H7 (cell line): ENCODE measurements at regions not wholly inside any gene's neighbourhood (a gene's known extent, or its start where the extent isn't known, plus 50 kb on each side); places are given as distances from the start of the nearest gene placed in this dataset.

Experiments used
- DNase-seq: peaks from one replicate; pipeline ENCODE4 v3.0.0; 2012
- H3K27me3 ChIP-seq: 2 replicates; pipeline ENCODE4 v1.6.0; 2011; ENCODE audit warnings: mild to moderate bottlenecking, low read length; ENCODE audit not compliant: control insufficient read depth, insufficient read depth
- H3K36me3 ChIP-seq: replicated peaks from 2 replicates; pipeline ENCODE4 v1.5.1; 2011; ENCODE audit warnings: low read length; ENCODE audit not compliant: control insufficient read depth, insufficient read depth
- H3K4me3 ChIP-seq: 2 replicates; pipeline ENCODE4 v1.5.1; 2011; ENCODE audit warnings: low read depth, mild to moderate bottlenecking, control low read depth, low read length, moderate library complexity; ENCODE audit not compliant: insufficient read depth

- Histone ChIP-seq H3K27me3 (no peaks in the 10 kb centered on the region), H3K4me3 (no peak overlapping the region), H3K36me3 (no peaks in the 10 kb centered on the region)
- DNase-seq = no peak
Measured at GRCh38 chr5:4306057-4306456, 710.4 kb downstream of the IRX1 start.

GRCh38 chr5:4309026-4309425 lies 713.4 kb downstream of the IRX1 start:
- H3K4me3 ChIP-seq = no peak overlapping the region
- H3K27me3 ChIP-seq = no peaks in the 10 kb centered on the region
- DNase-seq = no peak
- no peaks in the 10 kb centered on the region for H3K36me3 ChIP-seq

GRCh38 chr5:4313138-4313537 lies 717.5 kb downstream of the IRX1 start:
- no peaks in the 10 kb centered on the region for H3K36me3 ChIP-seq
- no peak for DNase-seq
- no peak overlapping the region for H3K4me3 ChIP-seq
- no peaks in the 10 kb centered on the region for H3K27me3 ChIP-seq

GRCh38 chr5:4319478-4320128 lies 724.0 kb downstream of the IRX1 start:
- no peaks in the 10 kb centered on the region for H3K27me3 ChIP-seq
- H3K36me3 ChIP-seq = no peaks in the 10 kb centered on the region
- no peak for DNase-seq
- H3K4me3 ChIP-seq = no peak overlapping the region

- no peak for DNase-seq
- no peaks in the 10 kb centered on the region for H3K27me3 ChIP-seq
- H3K36me3 ChIP-seq = no peaks in the 10 kb centered on the region
- H3K4me3 ChIP-seq = no peak overlapping the region
Measured at GRCh38 chr5:4330327-4330726, 734.7 kb downstream of the IRX1 start.

- no peaks in the 10 kb centered on the region for H3K36me3 ChIP-seq
- H3K27me3 ChIP-seq = no peaks in the 10 kb centered on the region
- DNase-seq = no peak
Measured at GRCh38 chr5:4335078-4335477, 739.4 kb downstream of the IRX1 start.

GRCh38 chr5:4337519-4337918 lies 741.9 kb downstream of the IRX1 start:
- Histone ChIP-seq H3K27me3 (no peaks in the 10 kb centered on the region), H3K4me3 (no peak overlapping the region), H3K36me3 (no peaks in the 10 kb centered on the region)
- DNase-seq = no peak

More at GRCh38 chr5:4335078-4335477, 739.4 kb downstream of the IRX1 start:
- H3K4me3 ChIP-seq = no peak overlapping the region

GRCh38 chr5:4339949-4340348 lies 744.3 kb downstream of the IRX1 start:
- no peaks in the 10 kb centered on the region for H3K36me3 ChIP-seq
- H3K4me3 ChIP-seq = no peak overlapping the region
- H3K27me3 ChIP-seq = no peaks in the 10 kb centered on the region
- DNase-seq = no peak

- H3K4me3 ChIP-seq = no peak overlapping the region
- no peak for DNase-seq
- no peaks in the 10 kb centered on the region for H3K36me3 ChIP-seq
- no peaks in the 10 kb centered on the region for H3K27me3 ChIP-seq
Measured at GRCh38 chr5:4345850-4346249, 750.2 kb downstream of the IRX1 start.

GRCh38 chr5:4348423-4348822 lies 752.8 kb downstream of the IRX1 start:
- DNase-seq = no peak
- no peak overlapping the region for H3K4me3 ChIP-seq
- no peaks in the 10 kb centered on the region for H3K27me3 ChIP-seq
- no peaks in the 10 kb centered on the region for H3K36me3 ChIP-seq

- no peak for DNase-seq
- no peaks in the 10 kb centered on the region for H3K36me3 ChIP-seq
- no peaks in the 10 kb centered on the region for H3K27me3 ChIP-seq
- H3K4me3 ChIP-seq = no peak overlapping the region
Measured at GRCh38 chr5:4348919-4349318, 753.3 kb downstream of the IRX1 start.

GRCh38 chr5:4356201-4356600 lies 760.6 kb downstream of the IRX1 start:
- DNase-seq = no peak
- no peak overlapping the region for H3K4me3 ChIP-seq

GRCh38 chr5:4359847-4360246 lies 764.2 kb downstream of the IRX1 start:
- Histone ChIP-seq H3K36me3 (no peaks in the 10 kb centered on the region), H3K27me3 (no peaks in the 10 kb centered on the region), H3K4me3 (no peak overlapping the region)
- DNase-seq = no peak

More at GRCh38 chr5:4356201-4356600, 760.6 kb downstream of the IRX1 start:
- no peaks in the 10 kb centered on the region for H3K36me3 ChIP-seq
- no peaks in the 10 kb centered on the region for H3K27me3 ChIP-seq

- DNase-seq = no peak
- Histone ChIP-seq H3K4me3 (no peak overlapping the region), H3K36me3 (no peaks in the 10 kb centered on the region)
Measured at GRCh38 chr5:4361753-4362152, 766.1 kb downstream of the IRX1 start.

GRCh38 chr5:4362411-4362810 lies 766.8 kb downstream of the IRX1 start:
- Histone ChIP-seq H3K4me3 (no peak overlapping the region), H3K27me3 (no peaks in the 10 kb centered on the region), H3K36me3 (no peaks in the 10 kb centered on the region)
- DNase-seq = no peak

More at GRCh38 chr5:4361753-4362152, 766.1 kb downstream of the IRX1 start:
- H3K27me3 ChIP-seq = no peaks in the 10 kb centered on the region

GRCh38 chr5:4363045-4363444 lies 767.4 kb downstream of the IRX1 start:
- no peak for DNase-seq
- H3K27me3 ChIP-seq = no peaks in the 10 kb centered on the region

More at GRCh38 chr5:4363045-4363444, 767.4 kb downstream of the IRX1 start:
- H3K4me3 ChIP-seq = no peak overlapping the region
- no peaks in the 10 kb centered on the region for H3K36me3 ChIP-seq
